Mammary epithelial cell (primary cell): ENCODE measurements at regions not wholly inside any gene's neighbourhood (a gene's known extent, or its start where the extent isn't known, plus 50 kb on each side); places are given as distances from the start of the nearest gene placed in this dataset.

Experiments
- EZH2 ChIP-seq: IDR thresholded peaks from 2 replicates; pipeline ENCODE4 v1.6.1; 2012; ENCODE audit warnings: low read length, inconsistent platforms, borderline replicate concordance
- TF ChIP-seq, protein P1 (sequence below), 2 donors: IDR thresholded peaks in 1 of 2; conservative IDR thresholded peaks in 1 of 2; 2 replicates each; pipeline ENCODE4 v1.5.1; 2011 to 2012; ENCODE audit warnings: inconsistent platforms in 2 of 2, low read length in 2 of 2, mild to moderate bottlenecking in 2 of 2, control low read depth in 1 of 2, low read depth in 1 of 2; ENCODE audit not compliant: insufficient read depth in 1 of 2; ENCODE audit errors: extremely low read depth in 1 of 2

DNA sequence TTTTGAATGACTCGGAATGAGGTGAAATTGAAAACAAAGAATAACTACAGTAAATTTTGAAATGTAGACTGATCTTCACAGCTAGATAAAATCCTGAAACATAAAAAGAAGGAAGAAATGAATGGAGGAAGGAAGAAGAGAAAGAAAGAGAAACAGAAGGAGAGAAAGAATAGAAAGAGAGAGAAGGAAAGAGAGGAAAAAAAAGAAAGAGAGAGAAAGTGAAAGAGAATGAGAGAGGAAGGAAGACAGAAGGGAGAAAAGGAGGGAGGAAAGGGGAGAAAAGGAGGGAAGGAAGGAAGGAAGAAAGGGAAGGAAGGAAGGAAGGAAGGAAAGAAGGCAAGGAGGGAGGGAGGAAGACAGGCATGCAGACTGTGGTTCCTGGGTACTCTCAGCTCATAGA is 982.6 kb downstream of the BCL11A start:
- TF ChIP-seq, protein P1, sequence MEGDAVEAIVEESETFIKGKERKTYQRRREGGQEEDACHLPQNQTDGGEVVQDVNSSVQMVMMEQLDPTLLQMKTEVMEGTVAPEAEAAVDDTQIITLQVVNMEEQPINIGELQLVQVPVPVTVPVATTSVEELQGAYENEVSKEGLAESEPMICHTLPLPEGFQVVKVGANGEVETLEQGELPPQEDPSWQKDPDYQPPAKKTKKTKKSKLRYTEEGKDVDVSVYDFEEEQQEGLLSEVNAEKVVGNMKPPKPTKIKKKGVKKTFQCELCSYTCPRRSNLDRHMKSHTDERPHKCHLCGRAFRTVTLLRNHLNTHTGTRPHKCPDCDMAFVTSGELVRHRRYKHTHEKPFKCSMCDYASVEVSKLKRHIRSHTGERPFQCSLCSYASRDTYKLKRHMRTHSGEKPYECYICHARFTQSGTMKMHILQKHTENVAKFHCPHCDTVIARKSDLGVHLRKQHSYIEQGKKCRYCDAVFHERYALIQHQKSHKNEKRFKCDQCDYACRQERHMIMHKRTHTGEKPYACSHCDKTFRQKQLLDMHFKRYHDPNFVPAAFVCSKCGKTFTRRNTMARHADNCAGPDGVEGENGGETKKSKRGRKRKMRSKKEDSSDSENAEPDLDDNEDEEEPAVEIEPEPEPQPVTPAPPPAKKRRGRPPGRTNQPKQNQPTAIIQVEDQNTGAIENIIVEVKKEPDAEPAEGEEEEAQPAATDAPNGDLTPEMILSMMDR (conservative IDR thresholded peaks at IDR 0.05 in 1 of 2, IDR thresholded peaks at IDR 0.05 in 1 of 2; ENCODE audit: extremely low read depth in 1 of 2, insufficient read depth in 1 of 2, low read depth in 1 of 2, low read length in 2 of 2): no peak
- no peak for TF ChIP-seq EZH2
